ENCODE measurements at regions not wholly inside any gene's neighbourhood (a gene's known extent, or its start where the extent isn't known, plus 50 kb on each side); places are given as distances from the start of the nearest gene placed in this dataset.
"Not testable (repeated sequence)": the region's sequence is repeated elsewhere in the genome, so short reads cannot be mapped to it uniquely, and the experiment has no call there.

GRCh38 chr21:6040095-6040494, 4481.3 kb upstream of the TPTE start:
- H3K27me3 ChIP-seq; DNase-seq; H3K9ac ChIP-seq (ENCODE audit: low read depth in 2 of 2, low read length in 2 of 2); H3K4me1 ChIP-seq; H3K36me3 ChIP-seq; H3K4me3 ChIP-seq; H3K27ac ChIP-seq; intact Hi-C loops (cut with DNase I); H3K9me3 ChIP-seq: not testable (repeated sequence)

- DNase-seq; intact Hi-C loops (cut with DNase I); H3K36me3 ChIP-seq; H3K27ac ChIP-seq; H3K9me3 ChIP-seq; H3K4me1 ChIP-seq; H3K9ac ChIP-seq (ENCODE audit: low read depth in 2 of 2, low read length in 2 of 2); H3K27me3 ChIP-seq; H3K4me3 ChIP-seq: not testable (repeated sequence)
Observed at GRCh38 chr21:6043430-6044275, 4477.7 kb upstream of the TPTE start.

- H3K36me3 ChIP-seq; H3K4me1 ChIP-seq; H3K9me3 ChIP-seq; H3K4me3 ChIP-seq; DNase-seq; H3K27me3 ChIP-seq; intact Hi-C loops (cut with DNase I); H3K9ac ChIP-seq (ENCODE audit: low read depth in 2 of 2, low read length in 2 of 2); H3K27ac ChIP-seq: not testable (repeated sequence)
Observed at GRCh38 chr21:6044695-6045094, 4476.7 kb upstream of the TPTE start.

GRCh38 chr21:6049930-6050329, 4471.5 kb upstream of the TPTE start:
- intact Hi-C loops (cut with DNase I); H3K36me3 ChIP-seq; DNase-seq; H3K27me3 ChIP-seq; H3K9me3 ChIP-seq; H3K4me1 ChIP-seq; H3K9ac ChIP-seq (ENCODE audit: low read depth in 2 of 2, low read length in 2 of 2); H3K4me3 ChIP-seq; H3K27ac ChIP-seq: not testable (repeated sequence)

GRCh38 chr21:6052109-6052508, 4469.3 kb upstream of the TPTE start:
- DNase-seq; H3K4me3 ChIP-seq; H3K9ac ChIP-seq (ENCODE audit: low read depth in 2 of 2, low read length in 2 of 2); H3K9me3 ChIP-seq; intact Hi-C loops (cut with DNase I); H3K27ac ChIP-seq; H3K36me3 ChIP-seq; H3K27me3 ChIP-seq; H3K4me1 ChIP-seq: not testable (repeated sequence)

GRCh38 chr21:6053145-6053544, 4468.2 kb upstream of the TPTE start:
- H3K9me3 ChIP-seq; H3K9ac ChIP-seq (ENCODE audit: low read depth in 2 of 2, low read length in 2 of 2); H3K27ac ChIP-seq; intact Hi-C loops (cut with DNase I); H3K4me3 ChIP-seq; DNase-seq; H3K27me3 ChIP-seq; H3K36me3 ChIP-seq; H3K4me1 ChIP-seq: not testable (repeated sequence)

GRCh38 chr21:6058997-6059396, 4462.4 kb upstream of the TPTE start:
- intact Hi-C loops (cut with DNase I); H3K27ac ChIP-seq; H3K4me3 ChIP-seq; H3K4me1 ChIP-seq; H3K9me3 ChIP-seq; H3K27me3 ChIP-seq; H3K9ac ChIP-seq (ENCODE audit: low read depth in 2 of 2, low read length in 2 of 2); DNase-seq; H3K36me3 ChIP-seq: not testable (repeated sequence)

GRCh38 chr21:6060054-6060681, 4461.2 kb upstream of the TPTE start:
- H3K36me3 ChIP-seq; intact Hi-C loops (cut with DNase I); H3K4me1 ChIP-seq: not testable (repeated sequence)

GRCh38 chr21:6066320-6066985, 4454.9 kb upstream of the TPTE start:
- H3K9me3 ChIP-seq; H3K27ac ChIP-seq; intact Hi-C loops (cut with DNase I); H3K4me3 ChIP-seq; H3K4me1 ChIP-seq; H3K36me3 ChIP-seq; H3K9ac ChIP-seq (ENCODE audit: low read depth in 2 of 2, low read length in 2 of 2); H3K27me3 ChIP-seq; DNase-seq: not testable (repeated sequence)

More at GRCh38 chr21:6060054-6060681, 4461.2 kb upstream of the TPTE start:
- not testable (repeated sequence) for H3K9me3 ChIP-seq; H3K4me3 ChIP-seq; H3K27ac ChIP-seq; H3K9ac ChIP-seq (ENCODE audit: low read depth in 2 of 2, low read length in 2 of 2); DNase-seq; H3K27me3 ChIP-seq

- H3K9ac ChIP-seq (ENCODE audit: low read depth in 2 of 2, low read length in 2 of 2); H3K27ac ChIP-seq; H3K4me3 ChIP-seq; H3K36me3 ChIP-seq; H3K4me1 ChIP-seq; H3K27me3 ChIP-seq; intact Hi-C loops (cut with DNase I); DNase-seq; H3K9me3 ChIP-seq: not testable (repeated sequence)
Observed at GRCh38 chr21:6068098-6068831, 4453.1 kb upstream of the TPTE start.

GRCh38 chr21:6070213-6070612, 4451.2 kb upstream of the TPTE start:
- H3K9me3 ChIP-seq; H3K27me3 ChIP-seq; H3K27ac ChIP-seq; H3K4me3 ChIP-seq; intact Hi-C loops (cut with DNase I); H3K9ac ChIP-seq (ENCODE audit: low read depth in 2 of 2, low read length in 2 of 2); DNase-seq; H3K36me3 ChIP-seq; H3K4me1 ChIP-seq: not testable (repeated sequence)

- H3K9ac ChIP-seq (ENCODE audit: low read depth in 2 of 2, low read length in 2 of 2); H3K4me3 ChIP-seq; H3K36me3 ChIP-seq; H3K4me1 ChIP-seq; DNase-seq; H3K27ac ChIP-seq; intact Hi-C loops (cut with DNase I); H3K9me3 ChIP-seq; H3K27me3 ChIP-seq: not testable (repeated sequence)
Observed at GRCh38 chr21:6072691-6073090, 4448.7 kb upstream of the TPTE start.

Data from colonic mucosa (tissue), 4 donors.